ENCODE measurements at regions not wholly inside any gene's neighbourhood (a gene's known extent, or its start where the extent isn't known, plus 50 kb on each side); places are given as distances from the start of the nearest gene placed in this dataset.

- no peak overlapping the region for H2BK20ac ChIP-seq (ENCODE audit: low read length)
- H3K4me3 ChIP-seq (ENCODE audit: extremely low read depth in 1 of 4, insufficient read depth in 2 of 4, low read depth in 3 of 4, low read length in 4 of 4), result no peak overlapping the region
- H3K27me3 ChIP-seq (replicated peaks in 1 of 4; ENCODE audit: control insufficient read depth in 3 of 4, extremely low read depth in 1 of 4, insufficient read depth in 3 of 4, low read length in 3 of 4), result no peaks in the 10 kb centered on the region
- no peak overlapping the region for H2BK15ac ChIP-seq (ENCODE audit: low read length)
- FAIRE-seq (no peak), DNase-seq (ENCODE audit: low read depth in 1 of 2, low spot score in 2 of 2) (no peak)
- H3K18ac ChIP-seq (ENCODE audit: extremely low read depth, low read length), result no peak overlapping the region
- no peak overlapping the region for H2BK5ac ChIP-seq (ENCODE audit: low read depth, low read length)
- H3K9ac ChIP-seq (replicated peaks in 1 of 4; ENCODE audit: extremely low read depth in 1 of 4, low read depth in 3 of 4, low read length in 3 of 4), result no peak overlapping the region
- H3K79me1 ChIP-seq (ENCODE audit: low read depth, low read length), result no peaks in the 10 kb centered on the region
- ChIA-PET POLR2A (ENCODE audit: partially characterized antibody) (no interaction called here), CTCF (ENCODE audit: partially characterized antibody) (interaction anchor here (1.3 kb wide), 1 partner anchor 22 kb away, joined by 8 read pairs; no protein-coding TSS in a partner anchor)
- H3K9me3 ChIP-seq (ENCODE audit: insufficient read depth in 2 of 2, low read depth in 1 of 2, low read length in 1 of 2), result no peaks in the 10 kb centered on the region
- H2AK5ac ChIP-seq (ENCODE audit: low read depth, low read length), result no peak overlapping the region
- no peak overlapping the region for H4K5ac ChIP-seq (ENCODE audit: insufficient read length, low read depth, low read length)
- H3K36me3 ChIP-seq (ENCODE audit: control insufficient read depth in 2 of 4, insufficient read depth in 4 of 4, low read length in 3 of 4), result no peaks in the 10 kb centered on the region
- H2BK12ac ChIP-seq (ENCODE audit: low read depth, low read length), result no peak overlapping the region
- H3K79me2 ChIP-seq (ENCODE audit: control insufficient read depth in 1 of 2, insufficient read depth in 2 of 2, low read length in 2 of 2), result no peaks in the 10 kb centered on the region
- no peaks in the 10 kb centered on the region for H3K23me2 ChIP-seq (ENCODE audit: low read depth, low read length)
- no peak overlapping the region for H3K23ac ChIP-seq (ENCODE audit: insufficient read length)
- H2BK120ac ChIP-seq (replicated peaks; ENCODE audit: low read depth, low read length), result no peak overlapping the region
- H3K4me2 ChIP-seq (ENCODE audit: insufficient read depth in 1 of 2, low read depth in 2 of 2, low read length in 2 of 2), result no peak overlapping the region
- H4K20me1 ChIP-seq (replicated peaks in 1 of 2; ENCODE audit: control insufficient read depth in 1 of 2, insufficient read depth in 2 of 2, low read length in 2 of 2), result no peaks in the 10 kb centered on the region
- H3K4me1 ChIP-seq (replicated peaks in 1 of 4; ENCODE audit: control insufficient read depth in 3 of 4, insufficient read depth in 4 of 4, low read length in 3 of 4), result no peaks in the 10 kb centered on the region; a peak in 1 of 7 replicates
- no peak overlapping the region for H2AFZ ChIP-seq (ENCODE audit: low read length)
- no peak overlapping the region for H3K14ac ChIP-seq (ENCODE audit: insufficient read length)
- no peak for TF ChIP-seq KDM5A (IDR thresholded peaks at IDR 0.05; ENCODE audit: low read length)
- TF ChIP-seq TAF7 (optimal IDR thresholded peaks at IDR 0.05; ENCODE audit: borderline replicate concordance, low read depth, low read length), result no peak
- TF ChIP-seq TEAD4 (IDR thresholded peaks at IDR 0.05; ENCODE audit: low read depth, low read length), result no peak
- no peak overlapping the region for H4K8ac ChIP-seq (ENCODE audit: extremely low read depth, insufficient read depth, low read length)
- H3K4ac ChIP-seq (replicated peaks; ENCODE audit: insufficient read length, low read depth, low read length), result no peak overlapping the region
- 89% methylated on average over 2 of the region's 2 CpGs; no CpG with 5 or more reads in 1 of the 2 experiments for WGBS, 2 experiments (ENCODE audit: extremely low coverage in 1 of 2, insufficient coverage in 1 of 2, insufficient read length in 1 of 2, insufficient replicate concordance in 2 of 2, low coverage in 1 of 2, low lambda C conversion rate in 2 of 2, missing lambda C conversion rate in 1 of 2)
- no peak overlapping the region for H3K56ac ChIP-seq (replicated peaks; ENCODE audit: insufficient read length, low read depth, low read length)
- H4K91ac ChIP-seq (replicated peaks; ENCODE audit: insufficient read length, low read length), result no peak overlapping the region
- H3K27ac ChIP-seq (ENCODE audit: low read depth, low read length), result no peak overlapping the region
These were observed 163.3 kb downstream of the DMAC1 start for GRCh38 chr9:7636309-7636708.

Data from H1 (cell line).